Central memory CD8-positive, alpha-beta T cell (primary cell): ENCODE measurements at regions not wholly inside any gene's neighbourhood (a gene's known extent, or its start where the extent isn't known, plus 50 kb on each side); places are given as distances from the start of the nearest gene placed in this dataset.

Source experiments
- ATAC-seq: fragments of 150-1000 bp; cut with Tn5 transposase; replicated peaks from 2 replicates; pipeline ENCODE4 v1.10.0; 2022; ENCODE audit warnings: mild to moderate bottlenecking, moderate FRiP score, moderate number of reproducible peaks; ENCODE audit not compliant: poor library complexity, severe bottlenecking; ENCODE audit errors: extremely low read depth
- DNase-seq, 2 donors: peaks; one replicate each; pipeline ENCODE4 v3.0.0; 2021; ENCODE audit warnings: low spot score in 2 of 2
- H3K27ac Mint-ChIP-seq: one replicate; pipeline ENCODE4 v1.8.0; 2022; ENCODE audit warnings: low read depth, mild to moderate bottlenecking, moderate library complexity, mixed read lengths
- H3K27me3 Mint-ChIP-seq: one replicate; pipeline ENCODE4 v1.8.0; 2022; ENCODE audit warnings: mixed read lengths
- H3K36me3 Mint-ChIP-seq: one replicate; pipeline ENCODE4 v1.8.0; 2022; ENCODE audit warnings: mild to moderate bottlenecking, moderate library complexity, mixed read lengths; ENCODE audit not compliant: insufficient read depth
- H3K4me1 Mint-ChIP-seq: one replicate; pipeline ENCODE4 v1.8.0; 2022; ENCODE audit warnings: mixed read lengths
- H3K4me3 Mint-ChIP-seq: one replicate; pipeline ENCODE4 v1.8.0; 2022; ENCODE audit warnings: mild to moderate bottlenecking, moderate library complexity, mixed read lengths
- H3K9me3 Mint-ChIP-seq: one replicate; pipeline ENCODE4 v1.8.0; 2022; ENCODE audit warnings: mixed read lengths

- Mint-ChIP-seq H3K36me3 (no peaks in the 10 kb centered on the region), H3K27ac (no peak overlapping the region), H3K4me1 (no peaks in the 10 kb centered on the region), H3K27me3 (peaks cover 28% of the 10 kb centered on the region), H3K9me3 (no peaks in the 10 kb centered on the region), H3K4me3 (no peak overlapping the region)
- no peak for ATAC-seq
- no peak for DNase-seq
Observed at GRCh38 chr9:3716415-3716814, 190.6 kb upstream of the RFX3 start.

DNA sequence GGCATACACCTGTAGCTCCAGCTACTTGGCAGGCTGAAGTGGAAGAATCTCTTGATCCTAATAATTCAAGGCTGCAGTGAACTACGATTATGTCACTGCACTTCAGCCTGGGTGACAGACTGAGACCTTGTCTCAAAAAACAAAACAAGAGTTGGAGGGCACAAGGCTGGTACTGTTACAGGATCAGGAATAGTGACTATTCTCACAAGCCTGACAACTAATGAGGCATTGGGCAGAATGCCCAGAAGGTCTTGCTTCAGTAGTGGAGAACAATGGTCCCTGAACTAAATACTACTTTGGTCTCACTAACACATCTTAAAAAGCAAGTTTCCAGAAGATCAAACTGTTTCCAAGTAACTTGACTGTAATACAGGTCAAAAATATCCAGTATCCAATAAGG lies 182.9 kb upstream of the RFX3 start:
- DNase-seq: no peak
- peaks cover 17% of the 10 kb centered on the region for H3K27me3 Mint-ChIP-seq
- no peak overlapping the region for H3K4me3 Mint-ChIP-seq
- H3K27ac Mint-ChIP-seq: no peak overlapping the region
- H3K4me1 Mint-ChIP-seq: no peaks in the 10 kb centered on the region
- no peak for ATAC-seq
- H3K9me3 Mint-ChIP-seq: no peaks in the 10 kb centered on the region
- no peaks in the 10 kb centered on the region for H3K36me3 Mint-ChIP-seq

GRCh38 chr9:3704890-3705289 lies 179.1 kb upstream of the RFX3 start:
- DNase-seq (no peak), ATAC-seq (no peak)
- Mint-ChIP-seq H3K27ac (no peak overlapping the region), H3K4me1 (no peaks in the 10 kb centered on the region), H3K4me3 (no peak overlapping the region), H3K27me3 (peaks cover 43% of the 10 kb centered on the region), H3K36me3 (no peaks in the 10 kb centered on the region), H3K9me3 (no peaks in the 10 kb centered on the region)

- Mint-ChIP-seq H3K27ac (no peak overlapping the region), H3K4me1 (no peaks in the 10 kb centered on the region), H3K36me3 (no peaks in the 10 kb centered on the region), H3K9me3 (no peaks in the 10 kb centered on the region), H3K27me3 (peaks cover 72% of the 10 kb centered on the region), H3K4me3 (no peak overlapping the region)
- no peak for DNase-seq
- no peak for ATAC-seq
Observed at GRCh38 chr9:3700772-3701171, 175.0 kb upstream of the RFX3 start.

- ATAC-seq: no peak
Observed at GRCh38 chr9:3699883-3700282, 174.1 kb upstream of the RFX3 start.

GRCh38 chr9:3698531-3698930 lies 172.7 kb upstream of the RFX3 start:
- no peak for ATAC-seq
- Mint-ChIP-seq H3K4me1 (no peaks in the 10 kb centered on the region), H3K4me3 (no peak overlapping the region), H3K27me3 (peaks cover 56% of the 10 kb centered on the region), H3K9me3 (no peaks in the 10 kb centered on the region), H3K36me3 (no peaks in the 10 kb centered on the region), H3K27ac (no peak overlapping the region)
- DNase-seq: no peak

More at GRCh38 chr9:3699883-3700282, 174.1 kb upstream of the RFX3 start:
- Mint-ChIP-seq H3K4me1 (no peaks in the 10 kb centered on the region), H3K27me3 (peaks cover 65% of the 10 kb centered on the region), H3K27ac (no peak overlapping the region), H3K36me3 (no peaks in the 10 kb centered on the region), H3K9me3 (no peaks in the 10 kb centered on the region), H3K4me3 (no peak overlapping the region)
- no peak for DNase-seq

DNA sequence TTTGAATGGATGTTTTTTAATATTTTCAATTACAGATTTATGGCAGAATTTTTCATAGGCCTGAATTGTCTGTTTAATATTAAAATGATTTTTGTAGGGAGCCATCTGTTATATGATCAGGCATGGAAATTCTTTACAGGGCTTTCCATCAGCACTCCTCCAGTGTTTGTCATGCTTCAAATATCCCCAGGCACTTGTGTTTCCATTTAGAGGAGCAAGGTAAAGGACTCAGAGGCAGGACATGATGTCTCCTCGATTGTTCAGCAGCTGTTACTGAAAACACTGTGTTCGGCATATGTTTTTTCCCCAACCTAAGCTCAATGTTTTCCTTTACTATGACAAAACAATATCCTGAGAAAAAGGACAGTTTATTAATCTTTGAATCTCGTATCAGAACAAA lies 172.3 kb upstream of the RFX3 start:
- H3K4me1 Mint-ChIP-seq: no peaks in the 10 kb centered on the region
- no peak overlapping the region for H3K4me3 Mint-ChIP-seq
- ATAC-seq (no peak), DNase-seq (no peak)
- H3K36me3 Mint-ChIP-seq: no peaks in the 10 kb centered on the region
- no peak overlapping the region for H3K27ac Mint-ChIP-seq
- no peaks in the 10 kb centered on the region for H3K9me3 Mint-ChIP-seq
- H3K27me3 Mint-ChIP-seq: peaks cover 55% of the 10 kb centered on the region

- Mint-ChIP-seq H3K36me3 (no peaks in the 10 kb centered on the region), H3K4me1 (no peaks in the 10 kb centered on the region), H3K27ac (no peak overlapping the region), H3K27me3 (peaks cover 44% of the 10 kb centered on the region), H3K9me3 (no peaks in the 10 kb centered on the region), H3K4me3 (no peak overlapping the region)
- DNase-seq (no peak), ATAC-seq (no peak)
Observed at GRCh38 chr9:3696368-3696767, 170.6 kb upstream of the RFX3 start.

DNA sequence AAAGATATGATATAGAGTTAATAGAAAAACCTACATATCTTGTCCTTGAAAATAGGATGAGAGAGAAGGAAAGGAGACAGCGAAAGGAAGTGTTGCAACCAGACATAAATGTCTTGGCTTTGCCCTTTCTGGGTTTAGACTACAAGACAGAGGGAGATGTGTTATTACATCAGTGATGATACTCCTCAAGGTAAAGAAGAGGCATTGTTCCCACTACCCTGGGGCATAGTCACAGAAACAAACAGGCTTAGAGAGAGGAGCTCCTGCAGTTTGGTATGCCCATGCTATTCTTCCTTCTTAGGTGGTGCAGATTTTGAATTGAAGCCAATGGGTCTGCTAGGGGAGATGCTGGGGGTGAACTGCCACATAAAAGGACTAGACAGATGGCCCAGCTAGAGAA lies 166.8 kb upstream of the RFX3 start:
- no peak overlapping the region for H3K4me3 Mint-ChIP-seq
- H3K27ac Mint-ChIP-seq: no peak overlapping the region
- no peaks in the 10 kb centered on the region for H3K9me3 Mint-ChIP-seq

GRCh38 chr9:3689555-3689954 lies 163.8 kb upstream of the RFX3 start:
- H3K9me3 Mint-ChIP-seq: no peaks in the 10 kb centered on the region
- ATAC-seq (no peak), DNase-seq (no peak)
- H3K4me1 Mint-ChIP-seq: no peaks in the 10 kb centered on the region
- H3K27ac Mint-ChIP-seq: no peak overlapping the region
- H3K36me3 Mint-ChIP-seq: no peaks in the 10 kb centered on the region
- no peaks in the 10 kb centered on the region for H3K27me3 Mint-ChIP-seq
- no peak overlapping the region for H3K4me3 Mint-ChIP-seq

More for the DNA sequence above, 166.8 kb upstream of the RFX3 start:
- no peaks in the 10 kb centered on the region for H3K36me3 Mint-ChIP-seq
- DNase-seq (no peak), ATAC-seq (no peak)
- H3K4me1 Mint-ChIP-seq: no peaks in the 10 kb centered on the region
- H3K27me3 Mint-ChIP-seq: peaks cover 11% of the 10 kb centered on the region

GRCh38 chr9:3687145-3687544 lies 161.3 kb upstream of the RFX3 start:
- H3K27me3 Mint-ChIP-seq: no peaks in the 10 kb centered on the region
- no peaks in the 10 kb centered on the region for H3K36me3 Mint-ChIP-seq
- DNase-seq (no peak), ATAC-seq (no peak)
- no peaks in the 10 kb centered on the region for H3K4me1 Mint-ChIP-seq
- no peak overlapping the region for H3K4me3 Mint-ChIP-seq
- H3K27ac Mint-ChIP-seq: no peak overlapping the region
- H3K9me3 Mint-ChIP-seq: no peaks in the 10 kb centered on the region

GRCh38 chr9:3682186-3682585 lies 156.4 kb upstream of the RFX3 start:
- H3K9me3 Mint-ChIP-seq: no peaks in the 10 kb centered on the region
- no peak overlapping the region for H3K4me3 Mint-ChIP-seq
- H3K36me3 Mint-ChIP-seq: no peaks in the 10 kb centered on the region
- H3K27me3 Mint-ChIP-seq: no peaks in the 10 kb centered on the region
- no peaks in the 10 kb centered on the region for H3K4me1 Mint-ChIP-seq
- ATAC-seq (no peak), DNase-seq (no peak)
- H3K27ac Mint-ChIP-seq: no peak overlapping the region

- Mint-ChIP-seq H3K9me3 (no peaks in the 10 kb centered on the region), H3K4me1 (no peaks in the 10 kb centered on the region), H3K4me3 (no peak overlapping the region), H3K27ac (no peak overlapping the region), H3K36me3 (peaks cover 2% of the 10 kb centered on the region), H3K27me3 (no peaks in the 10 kb centered on the region)
- DNase-seq: no peak
- no peak for ATAC-seq
Observed at GRCh38 chr9:3677541-3677940, 151.7 kb upstream of the RFX3 start.

DNA sequence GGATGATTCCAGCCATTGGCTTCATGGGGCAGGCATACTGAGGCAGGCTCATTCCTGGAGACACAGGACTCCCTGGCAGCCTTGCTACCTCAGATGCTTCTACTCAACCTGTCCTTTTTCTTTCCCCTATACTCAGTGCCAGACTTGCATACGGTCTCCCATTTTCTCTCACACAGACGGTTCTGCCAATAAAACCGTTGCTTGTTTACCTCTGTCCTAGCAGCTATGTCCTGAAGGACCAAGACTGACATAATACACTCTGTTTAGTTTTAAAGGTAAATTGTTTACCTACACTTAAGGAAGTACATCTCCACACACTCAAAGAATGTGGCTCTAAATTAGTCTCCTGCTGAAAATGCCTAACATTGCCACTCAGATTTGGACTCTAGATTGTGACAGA lies 151.0 kb upstream of the RFX3 start:
- Mint-ChIP-seq H3K9me3 (no peaks in the 10 kb centered on the region), H3K27ac (no peak overlapping the region), H3K4me3 (no peak overlapping the region), H3K27me3 (no peaks in the 10 kb centered on the region), H3K4me1 (no peaks in the 10 kb centered on the region), H3K36me3 (peaks cover 2% of the 10 kb centered on the region)
- no peak for DNase-seq
- no peak for ATAC-seq
